ENCODE measurements at regions not wholly inside any gene's neighbourhood (a gene's known extent, or its start where the extent isn't known, plus 50 kb on each side); places are given as distances from the start of the nearest gene placed in this dataset.

GRCh38 chr10:123538401-123539320, 127.5 kb upstream of the GPR26 start:
- Histone ChIP-seq H3K4me3 (ENCODE audit: low read depth, low read length) (no peak overlapping the region), H3K36me3 (ENCODE audit: control insufficient read depth, insufficient read depth, low read length) (no peaks in the 10 kb centered on the region), H3K27me3 (ENCODE audit: control insufficient read depth, insufficient read depth, low read length) (no peaks in the 10 kb centered on the region)
- TF ChIP-seq CTCF (IDR thresholded peaks at IDR 0.05; ENCODE audit: insufficient read depth, low read length, severe bottlenecking) = no peak
- FAIRE-seq (no peak), DNase-seq (ENCODE audit: low read depth) (peak; percentile 38)

- FAIRE-seq = no peak
- H3K4me3 ChIP-seq (ENCODE audit: low read depth, low read length) = no peak overlapping the region
- TF ChIP-seq CTCF (IDR thresholded peaks at IDR 0.05; ENCODE audit: insufficient read depth, low read length, severe bottlenecking) = no peak
- DNase-seq (ENCODE audit: low read depth) = no peak
- no peaks in the 10 kb centered on the region for H3K36me3 ChIP-seq (ENCODE audit: control insufficient read depth, insufficient read depth, low read length)
- H3K27me3 ChIP-seq (ENCODE audit: control insufficient read depth, insufficient read depth, low read length) = no peaks in the 10 kb centered on the region
Observed at GRCh38 chr10:123544986-123545385, 121.2 kb upstream of the GPR26 start.

DNA sequence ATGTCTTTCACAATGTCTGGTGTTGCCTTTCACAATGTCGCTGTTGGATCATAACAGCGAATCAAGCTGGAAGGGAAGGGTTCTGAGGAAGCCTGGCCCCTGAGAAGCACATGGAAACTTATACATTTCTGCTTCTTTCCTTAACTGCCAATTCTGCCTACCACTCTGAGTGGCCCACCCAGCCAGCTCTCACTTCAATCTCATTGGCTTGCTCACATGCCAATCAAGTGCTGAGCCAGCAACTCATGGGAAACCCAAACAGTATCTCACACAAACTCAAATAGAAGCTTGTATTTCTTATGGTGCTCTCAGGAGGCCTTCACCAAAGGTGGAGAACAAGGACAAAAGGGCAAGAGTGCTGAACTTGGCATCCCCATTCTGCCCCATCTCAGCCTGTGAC, 117.4 kb upstream of the GPR26 start:
- Histone ChIP-seq H3K4me3 (ENCODE audit: low read depth, low read length) (no peak overlapping the region), H3K27me3 (ENCODE audit: control insufficient read depth, insufficient read depth, low read length) (no peaks in the 10 kb centered on the region), H3K36me3 (ENCODE audit: control insufficient read depth, insufficient read depth, low read length) (no peaks in the 10 kb centered on the region)
- no peak for TF ChIP-seq CTCF (IDR thresholded peaks at IDR 0.05; ENCODE audit: insufficient read depth, low read length, severe bottlenecking)
- FAIRE-seq = no peak
- no peak for DNase-seq (ENCODE audit: low read depth)

DNA sequence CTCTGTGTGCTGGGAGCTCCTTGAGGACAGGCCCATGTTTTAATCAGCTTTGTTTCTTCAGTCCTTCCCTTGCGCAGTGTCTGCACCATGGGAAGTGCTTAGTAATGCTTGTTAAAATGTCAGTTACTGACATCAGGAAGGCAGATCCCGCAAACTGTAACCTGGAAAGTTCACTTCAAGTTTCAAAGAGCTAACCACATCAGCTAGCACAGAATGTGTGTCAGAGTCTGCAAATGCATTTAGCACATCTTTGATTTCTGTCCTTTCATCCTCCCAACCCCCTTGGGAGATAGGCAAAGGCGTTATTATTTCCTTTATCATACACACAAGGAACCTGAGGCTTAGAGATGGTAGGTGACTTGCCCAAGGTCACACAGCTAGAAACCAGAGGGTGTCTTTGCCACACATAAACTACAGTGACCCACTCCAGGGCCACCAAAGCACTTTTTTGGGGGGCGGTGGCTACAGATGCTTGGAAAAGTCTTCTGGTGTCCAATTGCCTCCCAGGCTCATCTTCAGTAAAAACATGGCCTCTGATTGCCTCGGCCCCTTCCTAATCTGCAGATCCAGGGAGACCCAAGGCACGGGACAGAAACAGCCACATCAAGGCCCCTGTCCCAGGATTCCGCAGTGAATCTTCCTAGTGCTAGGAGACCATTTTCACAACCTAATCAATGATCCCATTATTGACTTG, 116.2 kb upstream of the GPR26 start:
- Histone ChIP-seq H3K27me3 (ENCODE audit: control insufficient read depth, insufficient read depth, low read length) (no peaks in the 10 kb centered on the region), H3K4me3 (ENCODE audit: low read depth, low read length) (no peak overlapping the region), H3K36me3 (ENCODE audit: control insufficient read depth, insufficient read depth, low read length) (no peaks in the 10 kb centered on the region)
- DNase-seq (ENCODE audit: low read depth) (no peak), FAIRE-seq (no peak)
- TF ChIP-seq CTCF (IDR thresholded peaks at IDR 0.05; ENCODE audit: insufficient read depth, low read length, severe bottlenecking) = no peak

GRCh38 chr10:123550675-123551096, 115.5 kb upstream of the GPR26 start:
- Histone ChIP-seq H3K27me3 (ENCODE audit: control insufficient read depth, insufficient read depth, low read length) (no peaks in the 10 kb centered on the region), H3K36me3 (ENCODE audit: control insufficient read depth, insufficient read depth, low read length) (no peaks in the 10 kb centered on the region), H3K4me3 (ENCODE audit: low read depth, low read length) (no peak overlapping the region)
- DNase-seq (ENCODE audit: low read depth) = no peak
- no peak for FAIRE-seq
- TF ChIP-seq CTCF (IDR thresholded peaks at IDR 0.05; ENCODE audit: insufficient read depth, low read length, severe bottlenecking) = no peak
